Neural cell (in vitro differentiated cells): ENCODE measurements at regions not wholly inside any gene's neighbourhood (a gene's known extent, or its start where the extent isn't known, plus 50 kb on each side); places are given as distances from the start of the nearest gene placed in this dataset.
"Not testable (repeated sequence)": the region's sequence is repeated elsewhere in the genome, so short reads cannot be mapped to it uniquely, and the experiment has no call there.

Experiments
- H2AFZ ChIP-seq: fragments of 200-600, 300-800 bp; sonication (generic), shearing (Covaris generic); 2 replicates; pipeline ENCODE4 v1.6.0; 2014; ENCODE audit warnings: low read depth, mild to moderate bottlenecking, antibody characterized with exemption, low read length, moderate library complexity
- H3F3A ChIP-seq: fragments of 200-600 bp; shearing (Covaris generic); 2 replicates; pipeline ENCODE4 v1.6.1; 2016; ENCODE audit warnings: mild to moderate bottlenecking, moderate library complexity, mixed read lengths, antibody characterized with exemption, low read length; ENCODE audit not compliant: insufficient read depth, poor library complexity, severe bottlenecking
- H3K27ac ChIP-seq: fragments of 200-600, 300-800 bp; sonication (generic), shearing (Covaris generic); 2 replicates; pipeline ENCODE4 v1.5.1; 2014; ENCODE audit warnings: mild to moderate bottlenecking, low read length, moderate library complexity
- H3K27me3 ChIP-seq: fragments of 300-800, 200-600 bp; sonication (generic), shearing (Covaris generic); 2 replicates; pipeline ENCODE4 v1.6.0; 2014; ENCODE audit warnings: mild to moderate bottlenecking, low read depth, low read length, moderate library complexity; ENCODE audit not compliant: insufficient read depth
- H3K36me3 ChIP-seq: fragments of 300-800, 200-600 bp; sonication (generic), shearing (Covaris generic); 2 replicates; pipeline ENCODE4 v1.5.1; 2014; ENCODE audit warnings: mild to moderate bottlenecking, antibody characterized with exemption, low read length, moderate library complexity; ENCODE audit not compliant: insufficient read depth
- H3K4me2 ChIP-seq: fragments of 300-800, 200-600 bp; sonication (generic), shearing (Covaris generic); 2 replicates; pipeline ENCODE4 v1.6.0; 2014; ENCODE audit warnings: mild to moderate bottlenecking, low read length
- H3K4me3 ChIP-seq: fragments of 300-800, 200-600 bp; sonication (generic), shearing (Covaris generic); 2 replicates; pipeline ENCODE4 v1.5.1; 2014; ENCODE audit warnings: mild to moderate bottlenecking, low read length, moderate library complexity
- H3K79me2 ChIP-seq: fragments of 200-600 bp; shearing (Covaris generic); replicated peaks from 2 replicates; pipeline ENCODE4 v1.6.0; 2014; ENCODE audit warnings: mild to moderate bottlenecking, low read length, moderate library complexity; ENCODE audit not compliant: insufficient read depth
- H3K9ac ChIP-seq: fragments of 300-800, 200-600 bp; sonication (generic), shearing (Covaris generic); 2 replicates; pipeline ENCODE4 v1.6.1; 2016; ENCODE audit warnings: mild to moderate bottlenecking, low read length, mixed read lengths
- H3K9me2 ChIP-seq: fragments of 200-600 bp; shearing (Covaris generic); 2 replicates; pipeline ENCODE4 v1.6.1; 2016; ENCODE audit warnings: mild to moderate bottlenecking, low read length, mixed read lengths; ENCODE audit not compliant: insufficient read depth
- H3K9me3 ChIP-seq: fragments of 200-600, 300-800 bp; sonication (generic), shearing (Covaris generic); 2 replicates; pipeline ENCODE4 v1.6.1; 2016; ENCODE audit warnings: mild to moderate bottlenecking, mixed run types, low read length, moderate library complexity, mixed read lengths
- H4K20me1 ChIP-seq: fragments of 200-600 bp; shearing (Covaris generic); 2 replicates; pipeline ENCODE4 v1.6.1; 2016; ENCODE audit warnings: mild to moderate bottlenecking, mixed run types; ENCODE audit not compliant: insufficient read depth
- CTCF ChIP-seq: fragments of 450-650 bp; IDR thresholded peaks from 2 replicates; pipeline ENCODE4 v1.5.1; 2014; ENCODE audit warnings: antibody characterized with exemption, mild to moderate bottlenecking, moderate library complexity; ENCODE audit not compliant: poor library complexity, severe bottlenecking
- EP300 ChIP-seq: fragments of 450-650 bp; conservative IDR thresholded peaks from 2 replicates; pipeline ENCODE4 v1.6.1; 2014; ENCODE audit warnings: antibody characterized with exemption, mild to moderate bottlenecking, moderate library complexity; ENCODE audit not compliant: poor library complexity, severe bottlenecking
- EZH2 ChIP-seq: fragments of 200-600, 300-800 bp; shearing (Covaris generic), sonication (generic); IDR thresholded peaks from 2 replicates; pipeline ENCODE4 v1.6.1; 2014; ENCODE audit warnings: antibody characterized with exemption, low read length, borderline replicate concordance, mild to moderate bottlenecking; ENCODE audit not compliant: insufficient read depth, poor library complexity, severe bottlenecking
- MXI1 ChIP-seq: fragments of 450-650 bp; conservative IDR thresholded peaks from 2 replicates; pipeline ENCODE4 v1.6.1; 2014; ENCODE audit warnings: antibody characterized with exemption, mild to moderate bottlenecking; ENCODE audit not compliant: poor library complexity, severe bottlenecking
- POLR2AphosphoS5 ChIP-seq: IDR thresholded peaks from 2 replicates; pipeline ENCODE4 v1.6.1; 2012
- RAD21 ChIP-seq: fragments of 450-650 bp; conservative IDR thresholded peaks from 2 replicates; pipeline ENCODE4 v1.6.1; 2014; ENCODE audit warnings: antibody characterized with exemption, mild to moderate bottlenecking, moderate library complexity
- REST ChIP-seq: IDR thresholded peaks from 2 replicates; pipeline ENCODE4 v1.6.1; 2012; ENCODE audit warnings: borderline replicate concordance
- SMC3 ChIP-seq: fragments of 450-650 bp; conservative IDR thresholded peaks from 2 replicates; pipeline ENCODE4 v1.6.1; 2014; ENCODE audit warnings: antibody characterized with exemption, mild to moderate bottlenecking, moderate library complexity; ENCODE audit not compliant: poor library complexity
- TAF1 ChIP-seq: IDR thresholded peaks from 2 replicates; pipeline ENCODE4 v1.6.1; 2012; ENCODE audit warnings: low read depth

- Histone ChIP-seq H3K9me3 (no peaks in the 10 kb centered on the region), H3K79me2 (no peaks in the 10 kb centered on the region), H3K27me3 (no peaks in the 10 kb centered on the region), H3K9ac (no peak overlapping the region), H4K20me1 (no peaks in the 10 kb centered on the region), H2AFZ (no peak overlapping the region), H3K4me3 (no peak overlapping the region), H3F3A (no peaks in the 10 kb centered on the region), H3K9me2 (no peaks in the 10 kb centered on the region), H3K27ac (no peak overlapping the region), H3K4me2 (no peak overlapping the region), H3K36me3 (no peaks in the 10 kb centered on the region)
- TF ChIP-seq REST (no peak), EP300 (no peak), TAF1 (no peak), CTCF (no peak), MXI1 (no peak), POLR2AphosphoS5 (no peak), RAD21 (no peak), SMC3 (no peak), EZH2 (no peak)
Measured at GRCh38 chrX:102847362-102847761, 89.7 kb upstream of the RAB40AL start.

GRCh38 chrX:102849396-102849795, 87.7 kb upstream of the RAB40AL start:
- no peak overlapping the region for H2AFZ ChIP-seq
- TF ChIP-seq REST (no peak), EP300 (no peak), MXI1 (no peak), SMC3 (no peak), POLR2AphosphoS5 (no peak), EZH2 (no peak), CTCF (no peak), RAD21 (no peak), TAF1 (no peak)
- no peak overlapping the region for H3K27ac ChIP-seq
- H3K9me2 ChIP-seq: no peaks in the 10 kb centered on the region
- H3K27me3 ChIP-seq: no peaks in the 10 kb centered on the region
- no peaks in the 10 kb centered on the region for H3K9me3 ChIP-seq
- H3K4me3 ChIP-seq: no peak overlapping the region
- no peaks in the 10 kb centered on the region for H4K20me1 ChIP-seq
- H3K4me2 ChIP-seq: no peak overlapping the region
- no peaks in the 10 kb centered on the region for H3K79me2 ChIP-seq
- no peak overlapping the region for H3K9ac ChIP-seq
- no peaks in the 10 kb centered on the region for H3K36me3 ChIP-seq
- no peaks in the 10 kb centered on the region for H3F3A ChIP-seq

- H3K9me3 ChIP-seq, H3K4me2 ChIP-seq, H3F3A ChIP-seq, H2AFZ ChIP-seq, H3K27ac ChIP-seq, H3K27me3 ChIP-seq, H3K9ac ChIP-seq, H4K20me1 ChIP-seq, H3K9me2 ChIP-seq, H3K4me3 ChIP-seq, H3K36me3 ChIP-seq, H3K79me2 ChIP-seq: not testable (repeated sequence)
Measured at GRCh38 chrX:102858826-102859549, 78.1 kb upstream of the RAB40AL start.
